ENCODE measurements at regions not wholly inside any gene's neighbourhood (a gene's known extent, or its start where the extent isn't known, plus 50 kb on each side); places are given as distances from the start of the nearest gene placed in this dataset.

DNA sequence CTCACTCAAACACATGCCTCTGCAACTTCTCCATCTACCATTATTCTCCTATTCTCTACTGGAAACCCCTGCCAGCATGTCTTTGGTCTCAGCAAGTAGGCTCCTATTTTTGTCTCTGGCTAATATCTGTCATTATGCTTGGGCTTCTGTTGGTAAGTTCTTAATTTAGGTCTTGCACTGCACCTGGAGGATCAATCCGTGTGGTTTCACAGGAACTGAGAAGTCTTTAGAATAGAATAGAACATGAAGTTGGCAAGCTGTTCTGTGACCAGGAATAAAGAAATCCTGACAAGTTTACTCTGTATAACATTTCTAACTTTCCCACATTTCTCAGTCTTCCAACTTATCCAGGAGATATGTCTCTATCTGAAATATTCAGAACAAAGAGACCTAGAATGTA is 219.5 kb upstream of the GYPC start:
- DNase-seq = no peak

DNA sequence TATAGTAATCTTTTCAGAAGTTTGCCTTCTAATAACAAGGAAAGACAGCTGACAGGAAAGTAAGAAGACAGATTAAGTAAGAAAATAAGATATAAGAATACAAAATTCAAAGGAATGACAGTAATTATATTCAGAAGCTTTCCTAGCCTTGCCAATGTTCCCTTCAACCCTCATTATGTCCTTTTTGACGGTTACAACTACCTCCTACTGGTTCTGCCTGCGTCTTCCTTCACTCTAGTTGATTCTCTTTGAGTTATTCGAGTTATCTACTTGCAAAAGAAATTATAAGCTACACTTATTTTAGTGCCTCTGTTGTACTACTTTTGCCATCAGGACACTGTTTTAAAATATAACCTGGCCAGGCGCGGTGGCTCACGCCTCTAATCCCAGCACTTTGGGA is 218.9 kb upstream of the GYPC start:
- DNase-seq = no peak

- no peak for DNase-seq
Measured at GRCh38 chr2:126444512-126444911, 211.4 kb upstream of the GYPC start.

DNA sequence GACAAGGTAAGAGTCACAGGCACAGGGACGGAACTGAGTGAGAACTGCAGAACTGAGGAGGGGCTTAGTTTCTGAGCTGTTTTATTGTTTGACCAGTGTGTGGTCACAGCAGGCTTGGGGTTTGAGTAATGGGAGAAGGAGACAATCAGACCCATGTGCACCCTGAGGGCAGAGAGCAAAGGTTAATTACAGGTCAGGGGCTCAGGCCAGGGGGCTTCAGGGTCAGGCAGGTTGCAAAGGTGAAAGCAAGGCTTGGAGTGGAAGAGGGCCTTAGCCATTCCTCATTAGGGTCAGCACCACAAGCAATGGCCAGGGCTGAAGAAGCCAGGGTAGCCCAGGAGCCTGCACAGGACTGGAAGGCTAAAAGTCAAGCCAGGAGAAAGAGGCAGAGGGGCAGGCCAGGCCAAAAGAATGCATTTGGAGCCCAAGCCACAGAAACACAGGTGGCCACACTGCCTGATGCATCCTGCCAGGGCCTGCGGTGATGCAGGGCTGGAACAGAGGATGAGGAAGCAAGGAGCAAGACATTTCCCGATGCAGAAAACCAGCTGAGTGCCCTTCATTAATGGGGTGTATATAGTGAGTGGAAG is 209.8 kb upstream of the GYPC start:
- DNase-seq = no peak

- DNase-seq = no peak
Measured at GRCh38 chr2:126448611-126449010, 207.3 kb upstream of the GYPC start.

DNA sequence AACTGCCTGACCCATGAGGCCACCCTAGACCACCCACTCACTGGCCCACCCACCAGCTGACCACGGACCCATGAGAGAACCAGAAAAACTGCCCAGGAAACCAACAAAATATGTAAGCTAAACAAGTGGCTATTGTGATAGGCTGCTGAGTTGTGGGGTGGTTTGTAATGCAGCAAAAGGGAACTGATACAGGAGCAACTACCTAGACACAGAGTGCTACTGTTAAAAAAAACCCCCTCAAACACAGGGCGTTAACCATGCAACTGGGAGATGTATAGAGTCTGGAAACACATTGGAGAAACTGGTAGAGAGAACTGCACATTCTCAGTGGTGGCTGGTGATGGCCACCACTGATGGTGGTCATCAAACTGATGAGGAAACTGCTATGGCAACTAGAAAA is 206.3 kb upstream of the GYPC start:
- no peak for DNase-seq

- no peak for DNase-seq
Measured at GRCh38 chr2:126463892-126464674, 191.9 kb upstream of the GYPC start.

DNA sequence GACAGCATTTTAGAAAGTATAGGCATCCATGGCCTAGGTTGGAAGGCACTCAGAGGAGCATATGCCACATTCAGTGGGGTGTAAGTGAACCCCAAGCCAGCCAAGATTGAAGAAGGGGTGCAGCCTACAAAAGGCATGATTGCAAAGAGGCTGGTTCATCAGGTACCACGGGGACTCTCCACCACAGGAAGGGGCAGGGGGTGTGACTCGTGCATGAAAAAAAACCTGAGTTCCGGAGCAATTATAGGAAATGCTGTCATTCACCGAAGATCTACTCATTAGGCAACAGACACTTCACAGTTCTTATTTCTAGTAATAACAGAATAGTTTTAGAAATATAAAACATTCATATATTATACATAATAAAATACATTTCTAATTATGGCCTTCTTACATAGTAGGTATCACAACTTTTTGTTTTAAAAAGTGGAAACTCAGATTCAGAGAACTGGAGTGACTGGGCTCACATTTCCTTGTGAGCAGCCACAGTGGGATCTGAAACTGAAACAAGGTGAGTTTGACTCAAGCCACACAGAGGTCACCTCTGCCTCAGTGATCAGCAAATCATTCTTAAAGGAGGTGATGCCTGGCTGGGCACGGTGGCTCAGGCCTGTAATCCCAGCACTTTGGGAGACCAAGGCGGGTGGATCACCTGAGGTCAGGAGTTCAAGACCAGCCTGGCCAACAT is 188.4 kb upstream of the GYPC start:
- no peak for DNase-seq

DNA sequence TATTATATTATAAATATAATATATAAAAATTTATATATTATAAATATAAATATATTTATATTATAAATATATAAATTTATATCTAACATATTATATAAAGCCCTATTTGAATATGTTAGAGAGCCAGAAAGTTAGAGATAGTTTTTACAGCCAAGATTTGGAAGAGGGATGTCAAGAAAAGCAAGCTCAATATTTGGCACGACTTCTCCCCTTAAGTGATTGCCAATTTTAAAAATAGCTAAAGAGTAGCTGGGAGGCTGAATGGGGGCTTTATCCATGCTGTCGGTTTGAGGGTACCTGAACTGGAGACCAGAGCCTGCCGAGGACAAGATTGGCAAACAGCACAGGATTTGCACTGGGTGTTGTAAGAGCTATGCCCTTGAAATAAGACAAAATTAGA is 180.9 kb upstream of the GYPC start:
- DNase-seq = no peak

DNA sequence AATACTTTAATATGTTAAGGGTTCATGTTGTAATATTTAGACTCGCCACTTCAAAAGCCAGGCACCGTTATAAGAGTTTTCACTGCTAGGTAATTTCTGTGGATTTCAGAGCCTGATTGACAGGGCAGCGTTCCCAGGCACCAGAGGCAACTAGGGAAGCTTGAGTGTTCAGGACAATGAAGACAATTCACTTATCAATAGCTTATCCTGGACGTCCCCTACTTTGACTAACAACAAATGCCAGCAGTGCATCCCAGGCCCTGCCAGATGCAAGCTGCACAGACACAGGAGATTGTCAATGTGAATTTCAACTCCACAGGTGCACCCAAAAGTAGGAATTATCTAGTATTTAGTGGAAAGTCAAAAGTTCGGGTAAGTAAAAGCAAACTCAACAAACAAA is 179.3 kb upstream of the GYPC start:
- DNase-seq = no peak

- no peak for DNase-seq
Measured at GRCh38 chr2:126480033-126480432, 175.9 kb upstream of the GYPC start.

DNA sequence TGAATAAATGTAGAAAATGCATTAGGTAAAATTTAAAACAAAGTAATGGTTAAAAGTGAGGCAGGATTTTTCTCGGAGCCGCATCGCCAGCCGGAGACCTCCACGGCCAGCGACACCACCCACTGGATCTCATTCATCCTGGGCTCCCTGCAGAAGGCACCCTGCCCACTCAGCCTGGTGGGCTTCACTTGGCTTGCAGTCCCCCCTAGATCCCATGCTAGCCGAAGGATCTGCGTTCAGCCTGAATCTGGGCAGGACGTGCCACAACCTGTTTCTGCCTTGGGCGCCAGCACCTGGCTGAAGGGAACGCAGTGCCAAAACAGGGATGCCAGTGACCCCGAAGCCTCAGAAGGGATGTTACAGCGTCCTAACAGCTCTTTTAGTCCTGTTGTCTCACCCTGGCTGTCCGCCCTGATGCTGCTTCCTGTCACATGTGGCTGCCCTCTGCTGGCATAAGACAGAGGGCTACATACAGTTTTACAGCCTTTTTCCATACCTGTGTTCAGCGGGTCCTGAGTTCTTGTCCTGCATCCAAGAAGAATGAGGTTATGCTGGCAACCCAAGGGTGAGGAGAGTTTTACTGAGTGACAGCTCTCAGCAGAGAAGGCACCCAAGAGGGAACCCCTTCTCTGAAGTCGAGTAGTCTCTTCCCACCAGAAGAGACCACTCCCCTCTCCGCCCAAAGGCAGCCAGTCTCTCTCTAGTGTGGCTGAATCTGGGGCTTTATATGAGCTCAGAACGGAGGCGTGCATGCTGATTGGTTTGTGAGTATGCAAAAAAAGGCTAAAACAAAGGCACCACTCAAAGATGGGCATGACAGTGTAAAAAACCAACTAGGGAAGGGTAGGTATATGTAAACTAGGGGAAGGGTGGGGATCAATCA is 173.1 kb upstream of the GYPC start:
- DNase-seq = no peak

GRCh38 chr2:126494593-126494992 is 161.4 kb upstream of the GYPC start:
- no peak for DNase-seq

GRCh38 chr2:126495189-126495588 is 160.8 kb upstream of the GYPC start:
- DNase-seq = no peak

DNA sequence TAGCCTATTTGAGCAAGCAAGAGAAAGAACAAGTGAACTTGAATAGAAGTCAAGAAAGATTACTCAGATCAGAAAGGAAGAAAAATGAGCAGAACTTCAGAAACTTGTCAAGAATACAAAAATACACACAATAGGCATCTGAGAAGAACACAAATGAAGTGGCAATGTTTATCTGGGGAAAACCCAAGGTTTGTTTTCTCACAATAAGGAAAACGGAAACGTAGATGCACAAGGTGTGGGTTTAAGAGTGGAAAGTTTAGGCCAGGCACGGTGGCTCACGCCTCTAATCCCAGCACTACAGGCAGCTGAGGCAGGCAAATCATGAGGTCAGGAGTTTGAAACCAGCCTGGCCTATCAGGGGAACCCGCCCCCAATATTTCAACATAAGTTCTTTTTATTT is 159.5 kb upstream of the GYPC start:
- no peak for DNase-seq

DNA sequence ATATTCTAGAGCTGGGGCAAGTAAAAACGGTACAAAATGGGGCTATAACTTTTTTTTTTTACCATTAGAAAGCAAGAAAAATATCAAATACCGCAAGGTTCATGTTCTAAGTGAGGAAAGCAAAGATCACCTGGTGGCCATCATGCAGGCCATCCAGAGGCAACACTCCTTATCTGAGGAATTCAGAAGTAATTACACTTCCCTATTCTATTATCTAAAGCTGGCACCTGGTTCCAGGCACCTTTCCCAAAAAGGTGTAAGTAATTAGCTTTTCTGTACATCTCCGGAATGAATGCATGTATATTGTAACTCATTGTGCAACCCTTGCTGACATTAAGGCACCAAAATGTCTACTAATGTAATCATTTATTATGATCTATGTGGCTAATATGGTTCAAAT is 152.5 kb upstream of the GYPC start:
- no peak for DNase-seq

GRCh38 chr2:126504949-126505348 is 151.0 kb upstream of the GYPC start:
- no peak for DNase-seq

DNA sequence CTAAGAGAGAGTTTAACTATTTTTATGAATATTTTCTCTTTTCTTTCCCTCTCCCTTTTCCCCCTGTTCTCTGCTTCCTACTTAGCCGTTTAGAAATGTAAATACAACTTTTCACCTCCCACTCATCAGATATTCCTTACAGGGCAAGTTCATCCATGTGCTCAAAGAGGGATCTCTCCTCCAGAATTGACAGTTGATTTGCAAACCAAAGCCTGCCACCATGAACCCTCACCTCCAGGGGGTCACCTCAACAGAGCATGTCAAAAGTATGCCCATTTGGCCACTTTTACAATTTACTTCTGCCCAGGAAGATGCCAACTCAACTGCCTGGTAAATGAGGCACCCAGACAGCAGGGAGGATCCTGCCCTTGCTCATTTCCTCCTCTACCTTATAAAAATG is 149.2 kb upstream of the GYPC start:
- DNase-seq = no peak

DNA sequence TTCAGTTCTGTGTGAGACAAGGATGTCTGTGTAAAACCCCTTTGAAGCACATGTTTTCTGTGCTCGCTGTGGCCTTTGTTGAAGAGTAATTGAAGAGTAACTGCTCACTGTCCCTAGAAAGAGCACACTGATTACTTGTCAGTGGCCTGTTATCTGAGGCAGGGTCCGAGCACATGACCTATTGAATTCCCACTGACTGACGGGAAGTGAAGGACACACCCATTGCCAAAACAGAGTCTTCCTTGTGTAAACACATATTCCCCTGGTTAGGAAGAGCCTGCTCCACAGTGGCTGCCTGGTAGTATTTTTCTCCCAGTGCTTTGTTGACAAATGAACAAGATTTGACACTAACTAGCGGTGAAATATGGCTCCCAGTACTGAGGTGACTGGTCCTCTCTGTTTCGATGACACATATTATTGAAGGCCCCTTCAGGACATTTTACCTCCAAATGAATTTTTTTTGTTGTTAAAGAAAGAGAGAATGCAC is 148.5 kb upstream of the GYPC start:
- DNase-seq = no peak

GRCh38 chr2:126510356-126510755 is 145.6 kb upstream of the GYPC start:
- DNase-seq = no peak

DNA sequence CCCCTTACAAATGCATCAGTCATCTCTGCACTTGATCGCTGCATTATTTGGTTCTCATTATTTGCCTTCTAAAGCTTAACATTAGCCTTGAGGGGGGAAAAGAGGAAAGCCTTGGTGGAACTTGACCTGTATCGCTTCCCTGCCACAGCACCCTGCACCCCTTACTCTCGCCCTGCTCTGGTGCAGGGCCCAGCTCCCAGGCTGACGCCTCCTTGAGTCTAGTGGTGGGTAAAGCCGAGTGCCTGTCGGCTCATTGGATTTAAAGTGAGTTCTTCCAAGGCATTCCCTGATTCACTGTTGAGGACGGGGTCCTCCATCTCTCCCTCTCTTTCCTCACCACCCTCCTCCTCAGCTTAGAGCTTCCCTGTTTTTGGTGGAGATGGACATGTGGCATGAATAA is 145.0 kb upstream of the GYPC start:
- no peak for DNase-seq

DNA sequence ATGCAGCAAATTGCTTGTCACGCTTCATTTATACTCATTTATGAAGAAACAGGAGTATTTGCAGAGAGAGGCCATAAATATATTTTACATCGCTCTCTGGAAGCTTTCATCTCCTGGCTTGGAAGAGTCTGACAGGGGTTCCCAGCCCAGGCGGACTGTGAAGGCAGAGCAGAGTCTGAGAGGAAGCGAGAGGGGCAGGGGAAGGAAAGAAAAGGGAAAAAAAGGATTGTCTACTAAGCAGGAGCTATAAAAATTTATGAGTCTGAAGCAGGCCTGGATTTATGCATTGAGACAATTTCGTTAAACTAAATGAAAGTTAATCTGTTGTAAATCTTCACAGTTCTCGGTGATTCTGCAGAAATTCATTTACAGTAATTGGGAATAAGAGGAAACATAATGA is 143.9 kb upstream of the GYPC start:
- no peak for DNase-seq

- DNase-seq = no peak
Measured at GRCh38 chr2:126513033-126513432, 142.9 kb upstream of the GYPC start.

Measured in activated CD4-positive, CD25-positive, alpha-beta regulatory T cell treated with anti-CD3 and anti-CD28 coated beads, Interleukin-2, amount 50 U/mL, for 72 hours (primary cell).